HPDE6-E6E7 (cell line): ENCODE measurements at regions not wholly inside any gene's neighbourhood (a gene's known extent, or its start where the extent isn't known, plus 50 kb on each side); places are given as distances from the start of the nearest gene placed in this dataset.

ENCODE experiments used
- DNase-seq: peaks from one replicate; pipeline ENCODE4 v3.0.0; 2011; ENCODE audit warnings: missing footprints; ENCODE audit errors: extremely low spot score

DNA sequence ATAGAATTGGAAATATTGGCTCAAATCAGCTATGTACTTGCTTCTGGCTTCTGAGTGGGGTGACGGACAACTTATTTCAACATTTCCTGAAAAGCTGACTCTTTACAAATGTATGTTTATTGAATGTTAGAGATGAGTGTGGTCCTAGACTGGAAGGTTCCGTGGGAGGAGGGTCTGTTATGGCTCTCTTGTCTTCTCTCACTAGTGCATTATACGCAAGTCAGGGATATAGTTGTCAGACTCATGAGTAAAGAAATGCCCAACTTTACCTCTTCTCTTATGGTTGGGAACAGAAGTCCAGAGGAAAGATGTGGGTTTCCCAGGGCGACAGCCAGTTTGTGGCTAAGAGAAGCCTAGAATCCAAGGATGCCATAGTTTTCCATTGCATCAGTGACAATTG, 839.3 kb upstream of the WWC1 start:
- no peak for DNase-seq

- no peak for DNase-seq
These were observed 838.0 kb upstream of the WWC1 start for GRCh38 chr5:167453246-167454030.

DNA sequence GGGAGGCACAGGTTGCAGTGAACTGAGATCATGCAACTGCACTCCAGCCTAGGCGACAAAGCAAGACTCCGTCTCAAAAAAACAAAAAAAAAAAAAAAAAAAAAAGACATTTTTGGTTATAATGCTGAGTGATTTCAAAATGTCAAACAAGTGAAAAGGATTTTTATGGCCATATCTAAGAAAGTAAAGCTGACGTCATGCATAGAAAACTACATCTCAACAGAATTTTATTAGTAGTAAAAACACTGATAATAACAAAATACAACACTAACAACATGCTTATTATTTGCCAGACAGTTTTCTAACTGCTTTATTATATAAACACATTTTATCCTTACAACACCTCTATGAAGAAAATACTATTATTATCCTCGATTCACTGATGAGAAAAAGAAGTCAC, 833.0 kb upstream of the WWC1 start:
- DNase-seq, result no peak

DNA sequence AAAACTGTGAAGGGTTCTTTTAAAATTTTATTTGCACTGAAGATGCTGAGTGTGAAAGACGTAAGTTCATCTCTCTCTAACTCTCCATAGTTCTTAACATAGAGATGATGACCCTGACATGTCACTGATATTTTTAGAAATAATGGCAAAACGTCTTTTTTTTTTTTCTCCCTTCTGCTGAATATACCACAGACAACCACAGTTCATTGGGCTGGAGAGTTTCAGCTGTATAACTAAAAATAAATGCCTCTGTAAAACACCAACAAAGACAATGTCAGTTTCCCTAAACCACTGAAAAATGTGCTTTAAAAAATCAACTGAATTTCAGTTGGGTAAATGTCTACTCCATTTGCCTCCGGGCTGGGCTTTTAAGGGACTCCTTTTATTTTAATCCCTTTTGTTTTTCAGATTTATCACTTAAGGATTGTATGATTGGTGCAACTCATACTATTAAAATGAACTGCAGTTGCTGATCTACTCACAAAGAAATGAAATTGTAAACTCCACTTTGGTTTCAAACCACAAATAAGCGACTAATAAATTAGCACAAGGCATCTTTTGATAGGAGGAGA, 830.9 kb upstream of the WWC1 start:
- no peak for DNase-seq

GRCh38 chr5:167463939-167464338, 827.5 kb upstream of the WWC1 start:
- no peak for DNase-seq

DNA sequence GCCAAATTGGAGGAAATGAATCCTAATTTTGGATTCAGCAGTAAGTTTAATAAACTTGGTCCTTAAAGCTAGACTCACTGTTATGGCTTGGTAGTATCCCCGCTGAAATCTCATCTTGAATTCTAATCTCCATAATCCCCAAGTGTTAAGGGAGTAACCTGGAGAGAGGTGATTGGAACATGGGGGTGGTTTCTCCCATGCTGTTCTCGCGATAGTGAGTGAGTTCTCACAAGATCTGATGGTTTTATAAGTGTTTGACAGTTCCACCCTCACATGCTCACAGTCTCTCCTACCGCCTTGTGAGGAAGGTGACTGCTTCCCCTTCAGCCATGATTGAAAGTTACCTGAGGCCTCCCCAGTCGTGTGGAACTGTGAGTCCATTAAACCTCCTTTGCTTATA, 824.5 kb upstream of the WWC1 start:
- DNase-seq, result no peak

- DNase-seq, result no peak
These were observed 818.8 kb upstream of the WWC1 start for GRCh38 chr5:167472566-167473108.

- DNase-seq, result no peak
These were observed 813.3 kb upstream of the WWC1 start for GRCh38 chr5:167478188-167478587.

DNA sequence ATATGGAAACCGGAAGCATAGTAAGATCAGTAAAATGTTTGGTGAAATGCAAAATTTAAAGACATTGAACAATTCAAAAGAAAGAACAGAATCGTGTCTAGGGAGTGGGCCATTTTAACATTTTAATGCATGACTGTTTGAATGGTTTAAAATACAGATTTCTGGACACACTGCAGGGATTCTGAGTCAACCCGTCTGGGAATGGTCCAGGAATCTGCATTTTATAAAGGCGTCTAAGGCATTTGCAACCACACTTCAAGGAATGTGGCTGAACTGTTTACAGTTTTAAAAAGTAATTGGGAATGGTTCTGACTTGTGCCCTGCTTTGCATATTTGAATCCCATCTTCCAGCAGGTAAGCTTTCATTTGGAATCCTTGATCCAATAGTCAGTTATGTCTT, 811.7 kb upstream of the WWC1 start:
- no peak for DNase-seq

GRCh38 chr5:167481345-167481744, 810.1 kb upstream of the WWC1 start:
- DNase-seq, result no peak

GRCh38 chr5:167482555-167482954, 808.9 kb upstream of the WWC1 start:
- no peak for DNase-seq

DNA sequence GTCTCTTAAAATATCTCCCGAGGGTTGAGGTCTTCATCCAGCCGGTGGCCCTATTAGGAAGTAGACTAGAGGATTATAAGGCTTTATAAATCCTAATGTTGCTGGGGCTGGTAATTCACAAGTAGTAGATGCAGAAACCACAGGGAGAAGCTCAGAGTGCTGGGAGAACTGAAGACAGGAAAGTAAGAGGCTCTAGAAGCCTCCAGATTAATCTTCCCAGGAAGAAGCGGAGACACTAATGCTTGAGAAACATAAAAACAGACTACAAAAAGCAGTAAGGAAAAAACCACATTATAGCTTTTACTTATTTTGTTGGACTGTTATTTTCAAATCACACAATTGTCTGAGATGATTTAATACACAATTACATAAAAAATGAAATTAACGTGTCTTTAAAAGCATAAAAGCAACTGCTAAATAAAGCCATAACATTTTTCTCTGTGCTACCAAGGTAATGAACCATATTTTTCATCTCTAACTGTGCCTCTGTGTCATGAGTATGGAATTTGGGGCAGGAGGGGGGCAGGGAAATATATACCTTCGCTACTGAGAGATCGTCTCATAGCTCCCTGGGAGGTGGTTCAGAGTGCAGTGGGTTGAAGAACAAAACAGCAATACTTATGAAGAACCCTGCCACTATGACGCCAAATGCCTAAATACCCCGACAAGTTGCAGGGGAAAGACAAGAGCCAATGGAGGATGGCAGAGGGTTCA, 806.2 kb upstream of the WWC1 start:
- no peak for DNase-seq

DNA sequence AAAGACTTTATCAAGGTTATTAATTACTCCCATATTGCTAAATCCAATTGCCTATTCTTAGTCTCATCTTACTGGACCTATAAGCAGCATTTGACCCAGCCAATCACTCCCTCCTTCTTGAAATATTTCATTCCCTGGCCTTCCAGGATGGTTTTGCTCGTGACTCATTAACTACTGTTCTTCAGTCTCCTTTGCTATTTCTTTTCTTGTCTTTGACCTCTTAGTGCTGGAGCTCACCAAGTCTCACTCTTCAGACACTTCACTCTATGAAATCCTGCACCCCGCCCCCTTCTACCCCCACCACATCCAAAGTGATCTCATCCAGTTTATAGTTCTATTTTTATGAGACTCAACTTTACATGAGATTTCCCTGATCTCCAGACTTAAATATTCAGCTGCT, 803.1 kb upstream of the WWC1 start:
- DNase-seq, result no peak

- DNase-seq, result no peak
These were observed 802.2 kb upstream of the WWC1 start for GRCh38 chr5:167489202-167489601.

DNA sequence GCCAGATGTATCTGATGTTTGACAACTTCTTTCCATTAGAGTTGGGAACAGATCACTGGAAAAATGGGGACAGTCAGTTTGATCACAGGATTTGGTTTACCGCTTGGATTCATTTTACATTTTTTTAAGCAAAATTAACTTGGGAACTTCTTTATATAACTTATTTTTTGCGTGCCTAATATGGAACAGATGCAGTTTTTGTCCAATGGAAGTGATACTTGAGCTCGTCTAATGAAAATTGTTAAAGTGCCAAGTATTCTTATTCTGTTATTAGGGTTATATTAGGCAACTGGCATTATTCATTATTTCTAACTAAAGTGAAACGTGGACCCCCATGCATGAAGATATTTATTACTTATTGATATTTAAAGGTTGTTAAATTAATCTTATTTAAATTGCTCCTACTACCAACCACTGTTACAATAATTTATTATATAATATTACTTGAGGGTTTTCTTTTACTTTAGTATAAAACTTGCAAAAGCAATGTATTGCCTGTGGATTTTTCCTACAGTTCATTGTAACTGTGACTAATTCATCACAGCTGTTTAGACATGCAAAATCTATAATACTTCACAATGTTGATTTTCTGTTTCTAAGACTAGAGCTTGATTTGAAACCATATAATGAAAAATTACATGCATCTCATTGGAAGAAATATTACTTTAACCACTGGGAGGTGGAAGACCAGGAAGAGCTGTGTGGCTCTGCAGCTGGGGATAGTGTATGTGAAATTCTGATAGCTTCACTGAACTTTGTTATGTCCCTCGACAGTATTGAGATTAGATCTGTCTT, 787.3 kb upstream of the WWC1 start:
- no peak for DNase-seq

GRCh38 chr5:167507463-167508233, 783.8 kb upstream of the WWC1 start:
- no peak for DNase-seq

DNA sequence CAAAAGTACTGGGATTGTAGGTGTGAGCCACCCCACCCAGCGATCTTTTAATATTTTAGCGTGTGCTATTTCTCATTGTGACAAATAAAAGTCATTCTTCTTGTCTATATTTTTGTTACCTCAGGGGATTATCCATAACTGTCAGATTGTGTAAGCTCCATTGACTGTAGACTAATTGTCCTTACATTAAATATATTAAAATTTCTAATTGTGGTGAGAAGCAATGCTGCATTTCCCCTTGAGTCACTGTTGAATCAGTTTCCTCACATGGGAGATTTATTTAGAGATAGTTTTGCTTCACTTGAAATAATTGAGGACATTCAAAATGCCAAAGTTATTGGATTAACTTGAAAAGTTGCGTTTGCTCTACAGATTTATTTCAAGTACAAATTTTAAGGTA, 782.4 kb upstream of the WWC1 start:
- no peak for DNase-seq

DNA sequence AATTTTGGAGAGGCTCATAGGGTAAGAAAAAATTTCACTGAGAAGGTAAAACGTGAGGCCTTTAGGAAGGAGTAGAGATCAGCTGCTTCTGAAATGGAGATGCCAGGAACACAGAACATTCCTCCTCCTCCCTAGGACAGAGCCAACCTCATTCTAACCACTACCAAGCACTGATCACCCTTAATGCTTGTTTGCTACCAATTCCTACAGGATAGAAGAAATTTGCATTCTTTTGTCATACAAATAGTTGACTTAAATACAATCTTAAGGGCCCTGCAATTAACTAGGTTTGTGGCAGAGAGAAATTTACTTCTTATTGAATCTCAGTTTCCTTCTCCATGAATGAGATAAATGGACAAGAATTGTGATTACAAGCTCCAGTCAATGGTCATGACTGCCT, 780.2 kb upstream of the WWC1 start:
- no peak for DNase-seq

DNA sequence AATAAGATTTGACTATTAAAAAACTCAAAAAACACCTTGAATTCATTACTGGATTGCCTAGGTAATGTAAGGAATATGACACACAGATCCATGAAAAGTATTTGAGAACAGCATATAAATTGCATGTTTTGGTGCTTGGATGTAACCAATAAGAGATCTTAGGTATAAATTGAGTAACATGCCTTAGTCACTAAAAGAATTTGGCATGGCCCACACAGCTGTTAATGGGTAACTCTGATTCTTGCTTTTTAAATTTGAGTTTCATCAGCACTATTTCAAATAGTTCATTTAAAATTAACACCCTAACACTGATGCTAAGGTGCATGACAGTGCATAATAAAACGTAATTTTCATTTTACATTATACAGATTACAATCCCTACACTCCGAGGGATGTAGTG, 779.3 kb upstream of the WWC1 start:
- no peak for DNase-seq

GRCh38 chr5:167513381-167513780, 778.1 kb upstream of the WWC1 start:
- DNase-seq, result no peak

DNA sequence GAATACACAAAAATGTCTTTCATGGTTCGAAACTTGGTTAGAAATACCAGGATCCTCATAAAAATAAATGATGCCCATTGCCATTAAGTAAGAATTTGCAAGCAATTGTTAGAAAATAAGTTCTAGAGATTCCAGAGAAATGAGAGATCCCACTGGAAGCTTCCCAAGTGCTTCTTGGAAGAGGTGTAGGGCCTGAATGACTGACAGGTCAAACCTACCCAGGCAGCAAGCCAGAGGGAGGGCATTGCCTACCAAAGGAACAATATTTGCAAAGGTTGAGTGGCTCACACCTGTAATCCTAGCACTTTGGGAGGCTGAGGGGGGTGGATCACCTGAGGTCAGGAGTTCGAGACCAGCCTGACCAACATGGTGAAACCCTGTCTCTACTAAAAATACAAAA, 777.0 kb upstream of the WWC1 start:
- DNase-seq, result no peak
